Left kidney (tissue), 1 donor: ENCODE measurements at regions not wholly inside any gene's neighbourhood (a gene's known extent, or its start where the extent isn't known, plus 50 kb on each side); places are given as distances from the start of the nearest gene placed in this dataset.
"Not testable (repeated sequence)": the region's sequence is repeated elsewhere in the genome, so short reads cannot be mapped to it uniquely, and the experiment has no call there.

Experiments used
- DNase-seq: peaks from one replicate; pipeline ENCODE4 v3.0.0-alpha.2; 2013

DNA sequence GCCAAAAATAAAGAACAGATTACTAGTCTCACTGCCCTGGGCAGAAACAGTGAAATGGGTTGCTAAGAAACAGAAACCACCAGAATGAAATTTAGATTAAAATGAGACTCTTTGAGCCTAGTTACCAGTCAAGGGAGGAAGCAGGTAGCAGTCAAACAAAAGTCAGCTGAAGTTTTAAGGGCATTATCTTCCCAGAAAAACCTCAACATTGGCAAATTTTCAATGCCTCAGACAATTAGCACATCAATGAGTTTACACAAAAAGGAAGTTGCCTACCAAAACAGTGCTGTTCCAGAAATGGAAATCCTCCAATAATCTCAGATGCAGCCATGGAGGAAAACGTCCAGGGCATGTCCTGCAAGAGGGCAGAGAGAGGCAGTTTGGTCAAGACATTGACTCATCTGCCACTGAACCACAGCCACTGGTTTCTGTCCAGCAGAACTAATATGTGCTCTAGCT is 399.7 kb upstream of the ADGRB3 start:
- no peak for DNase-seq

DNA sequence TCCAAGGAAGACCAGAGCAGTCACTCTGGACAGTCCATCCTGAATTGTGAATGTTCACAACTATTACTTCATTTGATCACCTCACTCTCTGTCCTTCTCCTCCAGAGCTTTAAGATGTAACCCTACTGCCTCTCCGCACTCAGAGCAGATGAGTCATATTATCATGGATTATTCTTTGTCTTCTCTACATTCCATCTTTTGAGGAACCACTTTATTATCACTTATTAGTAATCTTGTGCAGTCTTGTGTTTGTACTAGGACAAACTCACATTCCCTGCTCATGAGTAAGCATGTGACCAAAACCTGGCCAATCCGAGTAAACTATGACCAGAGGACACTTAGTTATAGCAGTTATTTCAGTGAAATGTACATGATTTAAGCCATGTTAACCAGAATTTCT is 401.5 kb upstream of the ADGRB3 start:
- DNase-seq = no peak

GRCh38 chr6:68229566-68229965 is 405.5 kb upstream of the ADGRB3 start:
- DNase-seq = no peak

GRCh38 chr6:68226460-68226859 is 408.6 kb upstream of the ADGRB3 start:
- DNase-seq = peak; percentile 6

GRCh38 chr6:68225729-68226128 is 409.4 kb upstream of the ADGRB3 start:
- no peak for DNase-seq

DNA sequence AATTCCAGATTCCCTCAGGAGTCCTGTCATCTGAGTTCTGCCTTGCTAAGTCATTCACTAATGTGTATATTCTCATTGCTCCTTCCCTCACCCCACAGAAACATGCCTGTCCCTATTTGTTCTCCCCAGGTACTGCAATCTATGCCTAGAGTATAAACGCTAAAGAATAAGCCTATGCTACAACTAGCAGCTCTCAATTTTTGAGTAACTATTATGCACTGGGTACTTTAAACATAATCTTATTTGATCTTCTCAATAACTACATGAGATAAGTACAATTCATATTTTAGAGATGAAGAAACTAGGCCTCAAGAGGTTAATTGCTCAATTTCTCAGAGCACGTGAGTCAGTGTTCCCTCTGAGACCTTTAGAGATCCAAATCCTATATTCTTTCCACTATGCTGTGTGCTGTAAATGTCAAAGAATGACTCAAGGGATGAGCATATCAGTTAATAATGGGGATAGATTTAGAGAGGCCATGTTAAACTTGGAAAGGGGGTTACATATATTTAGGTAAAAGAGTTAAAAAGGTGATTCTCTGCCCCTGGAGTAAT is 423.8 kb upstream of the ADGRB3 start:
- DNase-seq = no peak

GRCh38 chr6:68207612-68208011 is 427.5 kb upstream of the ADGRB3 start:
- DNase-seq = not testable (repeated sequence)

DNA sequence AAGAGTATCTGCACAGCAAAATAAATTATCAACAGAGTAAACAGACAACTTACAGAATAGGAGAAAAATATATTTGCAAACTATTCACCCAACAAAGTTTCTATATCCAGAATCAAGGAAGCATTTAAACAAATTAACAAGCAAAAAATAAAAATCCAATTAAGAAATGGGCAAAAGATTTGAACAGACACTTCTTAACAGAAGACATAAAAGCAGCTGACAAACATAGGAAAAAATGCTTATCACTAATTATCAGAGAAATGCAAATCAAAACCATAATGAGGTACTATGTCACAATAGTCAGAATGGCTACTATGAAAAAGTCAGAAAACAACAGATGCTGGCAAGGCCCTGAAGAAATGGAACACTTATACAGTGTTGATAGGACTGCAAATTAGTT is 434.2 kb upstream of the ADGRB3 start:
- no peak for DNase-seq

- DNase-seq = no peak
Measured at GRCh38 chr6:68197356-68197755, 437.7 kb upstream of the ADGRB3 start.

DNA sequence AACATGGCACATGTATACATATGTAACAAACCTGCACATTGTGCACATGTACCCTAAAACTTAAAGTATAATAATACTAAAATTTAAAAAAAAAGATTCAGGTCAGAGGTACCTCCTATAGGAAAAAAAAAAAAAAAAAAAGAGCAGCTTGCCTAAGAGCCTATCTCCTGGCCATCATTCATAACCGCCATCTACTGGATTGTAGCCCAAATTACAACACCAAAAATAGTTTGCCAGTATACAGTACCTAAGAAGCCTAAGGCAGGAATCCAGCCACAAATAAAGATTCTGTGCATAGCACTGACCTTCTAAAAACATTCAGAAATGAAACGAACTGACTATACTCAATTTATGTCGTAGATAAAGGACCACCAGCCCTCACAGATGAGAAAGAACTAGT is 438.4 kb upstream of the ADGRB3 start:
- no peak for DNase-seq

GRCh38 chr6:68195753-68196152 is 439.3 kb upstream of the ADGRB3 start:
- DNase-seq = not testable (repeated sequence)

DNA sequence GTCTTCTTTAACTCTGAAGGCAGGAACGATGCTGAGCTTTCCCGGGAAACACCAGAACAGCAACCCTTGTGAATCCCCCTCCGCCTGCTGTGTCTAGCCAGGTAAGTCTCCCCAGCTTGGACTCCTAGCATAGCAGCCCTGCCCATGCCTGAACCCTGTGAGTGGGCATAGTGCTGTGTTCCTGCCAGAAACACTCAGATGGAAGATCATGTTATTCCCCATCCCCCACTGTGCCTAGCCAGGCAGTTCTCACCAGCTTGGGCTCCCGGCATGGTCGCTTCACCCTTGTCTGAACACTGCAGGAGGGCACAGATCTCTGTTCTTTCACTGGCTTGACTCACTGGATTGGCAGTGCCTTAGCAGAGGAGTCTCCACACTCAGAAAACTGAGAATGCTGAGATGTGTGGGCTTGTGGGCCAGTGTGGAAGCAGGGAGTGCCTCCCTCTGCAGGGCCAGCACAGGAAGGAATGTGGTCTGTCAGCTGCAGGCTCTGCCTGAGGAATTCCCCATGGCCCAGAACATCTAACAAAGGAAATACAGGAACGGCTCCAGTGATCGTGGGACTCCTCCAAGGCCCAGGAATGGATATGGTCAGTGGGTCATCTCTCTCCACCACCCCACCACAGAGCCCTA is 440.1 kb upstream of the ADGRB3 start:
- DNase-seq = no peak

- DNase-seq = no peak
Measured at GRCh38 chr6:68192988-68193387, 442.1 kb upstream of the ADGRB3 start.

DNA sequence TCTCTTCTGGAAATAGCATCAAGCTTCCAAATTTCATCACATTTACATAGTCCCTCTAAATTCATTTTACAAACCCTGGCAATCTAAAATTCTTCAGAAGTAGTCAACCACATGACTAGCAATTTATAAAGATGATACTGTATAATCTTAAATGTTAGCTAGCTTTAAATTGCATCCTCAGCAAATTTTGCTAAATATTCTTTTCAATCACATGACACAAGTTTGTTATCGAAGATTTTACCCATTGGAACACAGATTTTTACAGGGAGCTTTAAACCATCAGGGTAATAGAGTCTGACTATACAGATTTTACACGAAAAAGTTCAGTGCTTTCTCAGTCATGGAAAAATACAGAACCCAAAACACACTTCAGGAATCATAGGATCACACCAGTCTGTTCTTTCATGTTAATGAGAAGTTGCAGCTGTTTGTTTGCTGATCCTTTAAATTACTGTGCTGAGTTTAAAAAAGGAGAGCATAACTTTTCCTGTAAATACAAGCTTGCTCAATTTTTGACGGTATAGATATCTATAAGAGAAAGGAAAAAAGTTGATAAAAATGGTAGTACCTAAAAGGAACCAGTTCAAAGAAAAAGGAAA is 445.8 kb upstream of the ADGRB3 start:
- no peak for DNase-seq

GRCh38 chr6:68186870-68187269 is 448.2 kb upstream of the ADGRB3 start:
- no peak for DNase-seq

DNA sequence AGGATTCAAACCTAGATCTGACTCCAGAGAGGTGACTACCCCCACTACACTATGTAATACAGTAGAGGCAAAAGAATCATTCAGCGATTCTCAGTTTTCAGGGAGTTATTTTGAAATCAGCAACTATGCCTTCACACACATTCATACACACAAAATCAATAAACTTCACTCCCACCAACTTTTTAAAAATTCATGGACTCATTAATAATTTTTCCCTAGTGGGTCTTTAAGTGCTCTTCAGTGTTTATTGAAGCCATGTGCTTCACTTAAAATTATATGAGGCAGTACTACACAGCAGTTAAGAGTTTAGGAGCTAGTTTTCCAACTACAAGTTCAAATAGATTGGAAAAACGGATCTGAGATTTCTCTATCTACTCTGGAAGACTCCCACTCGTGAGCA is 452.7 kb upstream of the ADGRB3 start:
- no peak for DNase-seq

GRCh38 chr6:68181027-68181426 is 454.1 kb upstream of the ADGRB3 start:
- not testable (repeated sequence) for DNase-seq

DNA sequence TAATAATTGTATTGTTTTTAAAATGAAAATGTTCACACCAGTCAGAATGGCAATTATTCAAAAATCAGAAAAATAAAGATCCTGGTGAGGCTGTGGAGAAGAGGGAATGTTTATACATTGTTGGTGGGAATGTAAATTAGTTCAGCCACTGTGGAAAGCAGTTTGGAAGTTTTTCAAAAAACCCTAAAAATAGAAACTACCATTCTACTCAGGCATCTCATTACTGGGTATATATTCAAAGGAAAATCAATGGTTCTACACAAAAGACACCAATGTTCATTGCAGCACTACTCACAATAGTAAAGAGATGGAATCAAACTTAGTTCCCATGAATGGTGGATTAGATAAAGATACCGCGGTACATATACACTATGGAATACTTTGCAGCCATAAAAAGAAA is 461.5 kb upstream of the ADGRB3 start:
- DNase-seq = no peak

GRCh38 chr6:68169922-68170321 is 465.2 kb upstream of the ADGRB3 start:
- no peak for DNase-seq

- no peak for DNase-seq
Measured at GRCh38 chr6:68167604-68168003, 467.5 kb upstream of the ADGRB3 start.

DNA sequence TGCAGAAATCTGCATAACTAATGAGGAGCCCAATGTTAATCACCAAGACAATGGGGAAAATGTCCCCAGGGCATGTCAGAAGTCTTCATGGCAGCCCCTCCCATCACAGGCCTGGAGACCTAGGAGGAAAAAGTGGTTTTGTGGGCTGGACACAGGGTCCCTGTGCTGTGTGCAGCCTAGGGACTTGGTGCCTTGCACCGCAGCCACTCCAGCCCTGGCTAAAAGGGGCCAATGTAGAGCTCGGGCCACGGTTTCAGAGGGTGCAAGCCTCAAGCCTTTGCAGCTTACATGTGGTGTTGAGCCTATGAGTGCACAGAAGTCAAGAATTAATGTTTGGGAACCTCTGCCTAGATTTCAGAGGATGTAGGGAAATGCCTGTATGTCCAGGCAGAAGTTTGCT is 474.3 kb upstream of the ADGRB3 start:
- not testable (repeated sequence) for DNase-seq

DNA sequence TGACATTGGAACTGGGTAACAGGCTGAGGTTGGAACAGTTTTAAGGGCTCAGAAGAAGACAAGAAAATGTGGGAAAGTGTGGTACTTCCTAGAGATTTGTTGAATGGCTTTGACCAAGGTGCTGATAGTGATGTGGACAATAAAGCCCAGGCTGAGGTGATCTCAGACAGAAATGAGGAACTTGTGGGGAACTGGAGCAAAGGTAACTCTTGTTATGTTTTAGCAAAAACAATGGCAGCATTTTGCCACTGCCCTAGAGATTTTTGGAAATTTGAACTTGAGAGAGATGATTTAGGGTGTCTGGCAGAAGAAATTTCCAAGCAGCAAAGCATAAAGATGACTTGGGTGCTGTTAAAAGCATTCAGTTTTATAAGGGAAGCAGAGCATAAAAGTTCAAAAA is 474.7 kb upstream of the ADGRB3 start:
- DNase-seq = no peak

GRCh38 chr6:68159433-68159832 is 475.6 kb upstream of the ADGRB3 start:
- no peak for DNase-seq

- no peak for DNase-seq
Measured at GRCh38 chr6:68158256-68158655, 476.8 kb upstream of the ADGRB3 start.
